MCF 10A (cell line): ENCODE measurements at regions not wholly inside any gene's neighbourhood (a gene's known extent, or its start where the extent isn't known, plus 50 kb on each side); places are given as distances from the start of the nearest gene placed in this dataset.
"Not testable (repeated sequence)": the region's sequence is repeated elsewhere in the genome, so short reads cannot be mapped to it uniquely, and the experiment has no call there.

Source experiments
- BruUV-seq: library from RNA; stranded (reverse); fragments of 400-500 nt; replicated peaks from 2 replicates; lab custom pipeline; 2021; lab: Mats Ljungman, UMichigan
- CTCF ChIA-PET: fragments of 300-600 bp; sonication (Branson Sonifier 250); formaldehyde crosslinking; extraction: SDS; loops from one replicate; lab custom pipeline; 2021; ENCODE audit warnings: antibody characterized with exemption, inconsistent platforms; lab: Yijun Ruan, JAX
- POLR2A ChIA-PET: fragments of 300-600, 350-650 bp; sonication (Branson Sonifier 250); formaldehyde crosslinking; extraction: SDS; loops from one replicate; lab custom pipeline; 2020; ENCODE audit warnings: antibody characterized with exemption, inconsistent platforms; lab: Yijun Ruan, JAX
- DNase-seq: peaks from one replicate; pipeline ENCODE4 v3.0.0-alpha.2; 2018; ENCODE audit not compliant: unreplicated experiment
- H3K27ac Mint-ChIP-seq: one replicate; pipeline ENCODE4 v1.8.0; 2022; ENCODE audit warnings: mild to moderate bottlenecking, low read depth, mixed read lengths; ENCODE audit not compliant: unreplicated experiment
- H3K27me3 Mint-ChIP-seq: one replicate; pipeline ENCODE4 v1.8.0; 2022; ENCODE audit warnings: mixed read lengths; ENCODE audit not compliant: insufficient read depth, unreplicated experiment
- H3K36me3 Mint-ChIP-seq: one replicate; pipeline ENCODE4 v1.8.0; 2022; ENCODE audit warnings: mild to moderate bottlenecking, moderate library complexity, mixed read lengths; ENCODE audit not compliant: insufficient read depth, unreplicated experiment
- H3K4me1 Mint-ChIP-seq: one replicate; pipeline ENCODE4 v1.8.0; 2022; ENCODE audit warnings: mixed read lengths; ENCODE audit not compliant: insufficient read depth, unreplicated experiment
- H3K4me3 Mint-ChIP-seq: one replicate; pipeline ENCODE4 v1.8.0; 2022; ENCODE audit warnings: mild to moderate bottlenecking, moderate library complexity, mixed read lengths; ENCODE audit not compliant: unreplicated experiment
- H3K9me3 Mint-ChIP-seq: one replicate; pipeline ENCODE4 v1.8.0; 2022; ENCODE audit warnings: mixed read lengths; ENCODE audit not compliant: unreplicated experiment
- CTCF ChIP-seq: fragments of 200-600 bp; IDR thresholded peaks from one replicate; pipeline ENCODE4 v1.8.0; 2022; ENCODE audit warnings: antibody characterized with exemption, mild to moderate bottlenecking; ENCODE audit not compliant: unreplicated experiment
- intact Hi-C: fragments of 100-400 bp; cut with micrococcal nuclease; formaldehyde crosslinking; loops from 2 replicates; pipeline ENCODE4 v1.14.1; 2022

GRCh38 chr10:37520488-37520887 is 336.9 kb downstream of the ZNF248 start:
- H3K27ac Mint-ChIP-seq = no peak overlapping the region
- no peaks in the 10 kb centered on the region for H3K27me3 Mint-ChIP-seq
- no TSS peak for BruUV-seq

GRCh38 chr10:37510520-37510919 is 346.9 kb downstream of the ZNF248 start:
- H3K4me1 Mint-ChIP-seq, H3K9me3 Mint-ChIP-seq, POLR2A ChIA-PET, BruUV-seq, H3K27me3 Mint-ChIP-seq, H3K36me3 Mint-ChIP-seq, H3K4me3 Mint-ChIP-seq, DNase-seq, H3K27ac Mint-ChIP-seq, intact Hi-C loops: not testable (repeated sequence)
- CTCF ChIA-PET = interaction anchor here (0.7 to 0.9 kb wide), 2 partner anchors 15 to 545 kb away, joined by 3 to 5 read pairs; no protein-coding TSS in a partner anchor

More at GRCh38 chr10:37520488-37520887, 336.9 kb downstream of the ZNF248 start:
- CTCF ChIA-PET = no interaction called here
- no peaks in the 10 kb centered on the region for H3K36me3 Mint-ChIP-seq
- no peak for DNase-seq
- no peaks in the 10 kb centered on the region for H3K4me1 Mint-ChIP-seq
- POLR2A ChIA-PET = no interaction called here
- no peak overlapping the region for H3K4me3 Mint-ChIP-seq
- intact Hi-C loops = no loop called here
- TF ChIP-seq CTCF = no peak
- no peaks in the 10 kb centered on the region for H3K9me3 Mint-ChIP-seq

GRCh38 chr10:37496061-37496460 is 361.3 kb downstream of the ZNF248 start:
- no peak for TF ChIP-seq CTCF
- Mint-ChIP-seq H3K4me1 (no peaks in the 10 kb centered on the region), H3K9me3 (no peaks in the 10 kb centered on the region), H3K4me3 (no peak overlapping the region), H3K36me3 (no peaks in the 10 kb centered on the region), H3K27ac (no peak overlapping the region), H3K27me3 (no peaks in the 10 kb centered on the region)
- intact Hi-C loops = no loop called here
- no peak for DNase-seq
- POLR2A ChIA-PET = no interaction called here
- CTCF ChIA-PET = interaction anchor here (0.6 to 6.1 kb wide), 33 partner anchors 9 to 616 kb away, joined by 3 to 63 read pairs (median 5); no protein-coding TSS in a partner anchor
- BruUV-seq = no TSS peak

- H3K4me3 Mint-ChIP-seq = no peak overlapping the region
- peaks cover 2% of the 10 kb centered on the region for H3K4me1 Mint-ChIP-seq
- POLR2A ChIA-PET = no interaction called here
- H3K9me3 Mint-ChIP-seq = no peaks in the 10 kb centered on the region
- H3K27me3 Mint-ChIP-seq = no peaks in the 10 kb centered on the region
- intact Hi-C loops = loop anchor here (1.0 kb wide), 1 partner anchor 61 kb away; no protein-coding TSS in a partner anchor
- peak; percentile 37 for TF ChIP-seq CTCF
- H3K36me3 Mint-ChIP-seq = no peaks in the 10 kb centered on the region
- BruUV-seq = no TSS peak
- H3K27ac Mint-ChIP-seq = no peak overlapping the region
- CTCF ChIA-PET = interaction anchor here (0.6 to 6.1 kb wide), 48 partner anchors 9 to 1535 kb away, joined by 3 to 63 read pairs (median 4); no protein-coding TSS in a partner anchor
- DNase-seq = no peak
These were observed 362.0 kb downstream of the ZNF248 start for GRCh38 chr10:37495415-37495814.

GRCh38 chr10:37493185-37493796 is 364.1 kb downstream of the ZNF248 start:
- CTCF ChIA-PET = interaction anchor here (0.5 to 6.1 kb wide), 4 partner anchors 33 to 594 kb away, joined by 4 to 45 read pairs (median 10); no protein-coding TSS in a partner anchor
- POLR2A ChIA-PET, H3K4me3 Mint-ChIP-seq, H3K27ac Mint-ChIP-seq, DNase-seq, intact Hi-C loops, BruUV-seq, H3K27me3 Mint-ChIP-seq, H3K9me3 Mint-ChIP-seq, H3K36me3 Mint-ChIP-seq: not testable (repeated sequence)
- peaks cover 12% of the 10 kb centered on the region for H3K4me1 Mint-ChIP-seq
